GM10266 (cell line): ENCODE measurements at regions not wholly inside any gene's neighbourhood (a gene's known extent, or its start where the extent isn't known, plus 50 kb on each side); places are given as distances from the start of the nearest gene placed in this dataset.

Experiments used
- DNase-seq: peaks from one replicate; pipeline ENCODE4 v3.0.0; 2012; ENCODE audit errors: extremely low spot score
- CTCF ChIP-seq: IDR thresholded peaks from 2 replicates; pipeline ENCODE4 v1.5.1; 2012; ENCODE audit warnings: mild to moderate bottlenecking, low read depth; ENCODE audit not compliant: control insufficient read depth, insufficient read depth; ENCODE audit errors: missing control alignments

- no peak for TF ChIP-seq CTCF
- no peak for DNase-seq
Measured at GRCh38 chr12:111227476-111228420, 141.1 kb downstream of the PHETA1 start.

GRCh38 chr12:111226680-111227079 is 142.2 kb downstream of the PHETA1 start:
- DNase-seq, result no peak
- no peak for TF ChIP-seq CTCF

GRCh38 chr12:111225307-111225706 is 143.6 kb downstream of the PHETA1 start:
- no peak for TF ChIP-seq CTCF
- no peak for DNase-seq

- no peak for TF ChIP-seq CTCF
- DNase-seq, result no peak
Measured at GRCh38 chr12:111224186-111225066, 144.5 kb downstream of the PHETA1 start.

- no peak for TF ChIP-seq CTCF
- no peak for DNase-seq
Measured at GRCh38 chr12:111222523-111222922, 146.4 kb downstream of the PHETA1 start.

- TF ChIP-seq CTCF, result no peak
- no peak for DNase-seq
Measured at GRCh38 chr12:111222027-111222414, 146.9 kb downstream of the PHETA1 start.
